Liver (tissue), 8 donors: ENCODE measurements at regions not wholly inside any gene's neighbourhood (a gene's known extent, or its start where the extent isn't known, plus 50 kb on each side); places are given as distances from the start of the nearest gene placed in this dataset.

Experiments used
- DNase-seq: peaks from one replicate; pipeline ENCODE4 v3.0.0-alpha.2; 2017; ENCODE audit warnings: low spot score
- H3K27ac ChIP-seq, 2 donors: one replicate each; pipeline ENCODE4 v1.7.0; 2013; ENCODE audit warnings: inconsistent platforms in 2 of 2, low read length in 2 of 2, control low read depth in 1 of 2, low read depth in 1 of 2, mild to moderate bottlenecking in 1 of 2
- H3K27me3 ChIP-seq, 4 donors: one replicate each; pipeline versions ENCODE4 v1.6.1 to v1.7.0; 2013; ENCODE audit warnings: low read length in 3 of 4, inconsistent platforms in 1 of 4, mild to moderate bottlenecking in 1 of 4, moderate library complexity in 1 of 4; ENCODE audit not compliant: control insufficient read depth in 4 of 4, insufficient read depth in 4 of 4
- H3K36me3 ChIP-seq, 4 donors: one replicate each; pipeline versions ENCODE4 v1.6.1 to v1.7.0; 2013; ENCODE audit warnings: low read length in 3 of 4, mild to moderate bottlenecking in 3 of 4, low read depth in 1 of 4, moderate library complexity in 1 of 4; ENCODE audit not compliant: control insufficient read depth in 4 of 4, insufficient read depth in 3 of 4
- H3K4me1 ChIP-seq, 4 donors: one replicate each; pipeline versions ENCODE4 v1.6.1 to v1.7.0; 2013; ENCODE audit warnings: low read length in 3 of 4, mild to moderate bottlenecking in 3 of 4, moderate library complexity in 1 of 4; ENCODE audit not compliant: control insufficient read depth in 4 of 4, insufficient read depth in 4 of 4
- H3K4me3 ChIP-seq, 3 donors: one replicate each; pipeline versions ENCODE4 v1.6.1 to v1.7.0; 2013; ENCODE audit warnings: low read length in 3 of 3, control low read depth in 1 of 3, low read depth in 1 of 3, mild to moderate bottlenecking in 1 of 3
- H3K9ac ChIP-seq, 2 donors: one replicate each; pipeline ENCODE4 v1.7.0; 2013; ENCODE audit warnings: low read length in 2 of 2, mild to moderate bottlenecking in 2 of 2, moderate library complexity in 2 of 2, control low read depth in 1 of 2, low read depth in 1 of 2
- H3K9me3 ChIP-seq, 4 donors: one replicate each; pipeline versions ENCODE4 v1.6.1 to v1.7.0; 2013; ENCODE audit warnings: low read length in 3 of 4; ENCODE audit not compliant: control insufficient read depth in 4 of 4
- CTCF ChIP-seq: fragments of 150-350 bp; IDR thresholded peaks from 2 replicates; pipeline ENCODE4 v1.5.1; 2017; ENCODE audit warnings: improper control_type of control experiment, low read depth, low read length; ENCODE audit not compliant: missing input control
- HNF4G ChIP-seq: IDR thresholded peaks from 2 replicates; pipeline ENCODE4 v1.6.1; 2016; ENCODE audit warnings: antibody characterized with exemption
- NR2F2 ChIP-seq: IDR thresholded peaks from 2 replicates; pipeline ENCODE4 v1.6.1; 2016; ENCODE audit warnings: antibody characterized with exemption
- SP1 ChIP-seq: IDR thresholded peaks from 2 replicates; pipeline ENCODE4 v1.6.1; 2018; ENCODE audit warnings: antibody characterized with exemption, mild to moderate bottlenecking
- YY1 ChIP-seq: IDR thresholded peaks from 2 replicates; pipeline ENCODE4 v1.6.1; 2016; ENCODE audit warnings: antibody characterized with exemption, mild to moderate bottlenecking
- WGBS: extraction: QIAGEN DNeasy Blood & Tissue Kit; methylation state at CpG from one replicate; pipeline ENCODE4 v1.1.7; 2013; 5-methylcytosine and 5-hydroxymethylcytosine counted together
- TF ChIP-seq, protein P1 (sequence below): IDR thresholded peaks from 2 replicates; pipeline ENCODE4 v1.6.1; 2016; ENCODE audit warnings: antibody characterized with exemption
- TF ChIP-seq, protein P2 (sequence below): IDR thresholded peaks from 2 replicates; pipeline ENCODE4 v1.6.1; 2016; ENCODE audit warnings: antibody characterized with exemption, mild to moderate bottlenecking
- donor health status: healthy.
- donor health status: healthy.
- donor health status: healthy.
- donor health status: healthy.
- donor health status: healthy.

GRCh38 chr3:24846286-24846860 lies 351.7 kb upstream of the THRB start:
- DNase-seq = no peak
- Histone ChIP-seq H3K4me3 (no peak overlapping the region), H3K27me3 (no peaks in the 10 kb centered on the region), H3K9ac (no peak overlapping the region), H3K27ac (no peak overlapping the region), H3K9me3 (no peaks in the 10 kb centered on the region), H3K36me3 (no peaks in the 10 kb centered on the region), H3K4me1 (no peaks in the 10 kb centered on the region)
- TF ChIP-seq CTCF (no peak), SP1 (no peak), HNF4G (no peak), YY1 (no peak)
- TF ChIP-seq, protein P1, sequence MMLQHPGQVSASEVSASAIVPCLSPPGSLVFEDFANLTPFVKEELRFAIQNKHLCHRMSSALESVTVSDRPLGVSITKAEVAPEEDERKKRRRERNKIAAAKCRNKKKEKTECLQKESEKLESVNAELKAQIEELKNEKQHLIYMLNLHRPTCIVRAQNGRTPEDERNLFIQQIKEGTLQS = no peak
- TF ChIP-seq, protein P2, sequence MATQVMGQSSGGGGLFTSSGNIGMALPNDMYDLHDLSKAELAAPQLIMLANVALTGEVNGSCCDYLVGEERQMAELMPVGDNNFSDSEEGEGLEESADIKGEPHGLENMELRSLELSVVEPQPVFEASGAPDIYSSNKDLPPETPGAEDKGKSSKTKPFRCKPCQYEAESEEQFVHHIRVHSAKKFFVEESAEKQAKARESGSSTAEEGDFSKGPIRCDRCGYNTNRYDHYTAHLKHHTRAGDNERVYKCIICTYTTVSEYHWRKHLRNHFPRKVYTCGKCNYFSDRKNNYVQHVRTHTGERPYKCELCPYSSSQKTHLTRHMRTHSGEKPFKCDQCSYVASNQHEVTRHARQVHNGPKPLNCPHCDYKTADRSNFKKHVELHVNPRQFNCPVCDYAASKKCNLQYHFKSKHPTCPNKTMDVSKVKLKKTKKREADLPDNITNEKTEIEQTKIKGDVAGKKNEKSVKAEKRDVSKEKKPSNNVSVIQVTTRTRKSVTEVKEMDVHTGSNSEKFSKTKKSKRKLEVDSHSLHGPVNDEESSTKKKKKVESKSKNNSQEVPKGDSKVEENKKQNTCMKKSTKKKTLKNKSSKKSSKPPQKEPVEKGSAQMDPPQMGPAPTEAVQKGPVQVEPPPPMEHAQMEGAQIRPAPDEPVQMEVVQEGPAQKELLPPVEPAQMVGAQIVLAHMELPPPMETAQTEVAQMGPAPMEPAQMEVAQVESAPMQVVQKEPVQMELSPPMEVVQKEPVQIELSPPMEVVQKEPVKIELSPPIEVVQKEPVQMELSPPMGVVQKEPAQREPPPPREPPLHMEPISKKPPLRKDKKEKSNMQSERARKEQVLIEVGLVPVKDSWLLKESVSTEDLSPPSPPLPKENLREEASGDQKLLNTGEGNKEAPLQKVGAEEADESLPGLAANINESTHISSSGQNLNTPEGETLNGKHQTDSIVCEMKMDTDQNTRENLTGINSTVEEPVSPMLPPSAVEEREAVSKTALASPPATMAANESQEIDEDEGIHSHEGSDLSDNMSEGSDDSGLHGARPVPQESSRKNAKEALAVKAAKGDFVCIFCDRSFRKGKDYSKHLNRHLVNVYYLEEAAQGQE = no peak
- 60% methylated on average over 1 of the region's 1 CpG for WGBS

- no peaks in the 10 kb centered on the region for H3K9me3 ChIP-seq
- H3K27ac ChIP-seq = no peak overlapping the region
- H3K4me3 ChIP-seq = no peak overlapping the region
- H3K27me3 ChIP-seq = no peaks in the 10 kb centered on the region
- H3K9ac ChIP-seq = no peak overlapping the region
- WGBS = 28% methylated on average over 2 of the region's 2 CpGs
- no peaks in the 10 kb centered on the region for H3K36me3 ChIP-seq
- TF ChIP-seq CTCF (no peak), NR2F2 (peak; percentile 8)
- H3K4me1 ChIP-seq = no peaks in the 10 kb centered on the region
- DNase-seq = no peak
Measured at GRCh38 chr3:24850245-24850644, 355.6 kb upstream of the THRB start.
